ENCODE measurements at regions not wholly inside any gene's neighbourhood (a gene's known extent, or its start where the extent isn't known, plus 50 kb on each side); places are given as distances from the start of the nearest gene placed in this dataset.

DNA sequence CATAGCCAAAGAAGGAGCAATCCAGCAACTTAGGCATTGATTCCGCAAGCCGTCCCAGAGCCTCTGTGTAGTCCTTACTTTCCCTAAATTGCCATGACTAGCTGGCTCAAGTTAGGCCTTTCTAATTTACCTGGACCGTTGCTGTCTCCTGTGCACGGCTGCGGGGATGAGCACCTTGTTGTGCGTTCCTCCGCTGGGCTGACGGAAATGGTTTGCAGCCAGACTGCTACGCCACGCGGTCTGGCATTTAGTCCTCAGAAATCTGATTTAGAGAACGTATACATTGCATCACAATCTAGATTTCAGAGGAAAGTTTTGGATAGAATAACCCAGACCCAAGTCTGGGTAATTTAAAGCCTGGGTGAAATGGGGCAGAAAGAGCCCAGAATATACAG, 133.2 kb upstream of the ARHGAP5 start:
- Histone ChIP-seq H3K4me2 (ENCODE audit: low read length) (no peak overlapping the region), H3K9ac (ENCODE audit: low read length) (no peak overlapping the region), H2AFZ (ENCODE audit: low read depth, low read length) (no peak overlapping the region)

GRCh38 chr14:31944256-31945073, 132.6 kb upstream of the ARHGAP5 start:
- Histone ChIP-seq H3K36me3 (replicated peaks; ENCODE audit: low read depth, low read length) (no peaks in the 10 kb centered on the region), H3K4me2 (ENCODE audit: low read length) (peak overlapping the region; percentile 52), H3K27ac (ENCODE audit: low read length) (no peak overlapping the region), H2AFZ (ENCODE audit: low read depth, low read length) (peak overlapping the region; percentile 82), H3K9ac (ENCODE audit: low read length) (no peak overlapping the region), H3K27me3 (ENCODE audit: low read depth, low read length) (no peaks in the 10 kb centered on the region), H3K9me3 (ENCODE audit: insufficient read depth, low read length) (no peaks in the 10 kb centered on the region), H3K79me2 (ENCODE audit: low read length) (no peaks in the 10 kb centered on the region), H3K4me1 (ENCODE audit: low read length) (peaks cover 12% of the 10 kb centered on the region), H3K4me3 (ENCODE audit: low read length) (peak overlapping the region; percentile 34), H4K20me1 (ENCODE audit: insufficient read depth, low read length) (no peaks in the 10 kb centered on the region)
- TF ChIP-seq CTCF (IDR thresholded peaks at IDR 0.05; ENCODE audit: low read depth, low read length) (no peak), EZH2phosphoT487 (IDR thresholded peaks at IDR 0.05; ENCODE audit: low read depth) (no peak)

More for the DNA sequence above, 133.2 kb upstream of the ARHGAP5 start:
- Histone ChIP-seq H3K9me3 (ENCODE audit: insufficient read depth, low read length) (no peaks in the 10 kb centered on the region), H3K27me3 (ENCODE audit: low read depth, low read length) (no peaks in the 10 kb centered on the region), H3K4me3 (ENCODE audit: low read length) (no peak overlapping the region), H3K4me1 (ENCODE audit: low read length) (peaks cover 12% of the 10 kb centered on the region), H3K79me2 (ENCODE audit: low read length) (no peaks in the 10 kb centered on the region), H3K27ac (ENCODE audit: low read length) (no peak overlapping the region), H4K20me1 (ENCODE audit: insufficient read depth, low read length) (no peaks in the 10 kb centered on the region), H3K36me3 (replicated peaks; ENCODE audit: low read depth, low read length) (no peaks in the 10 kb centered on the region)
- TF ChIP-seq CTCF (IDR thresholded peaks at IDR 0.05; ENCODE audit: low read depth, low read length) = no peak
- TF ChIP-seq EZH2phosphoT487 (IDR thresholded peaks at IDR 0.05; ENCODE audit: low read depth) = no peak

- Histone ChIP-seq H3K79me2 (ENCODE audit: low read length) (no peaks in the 10 kb centered on the region), H3K9me3 (ENCODE audit: insufficient read depth, low read length) (no peaks in the 10 kb centered on the region), H4K20me1 (ENCODE audit: insufficient read depth, low read length) (no peaks in the 10 kb centered on the region), H3K4me3 (ENCODE audit: low read length) (peak overlapping the region; percentile 34), H2AFZ (ENCODE audit: low read depth, low read length) (peak overlapping the region; percentile 82), H3K4me1 (ENCODE audit: low read length) (peaks cover 12% of the 10 kb centered on the region), H3K27me3 (ENCODE audit: low read depth, low read length) (no peaks in the 10 kb centered on the region), H3K27ac (ENCODE audit: low read length) (no peak overlapping the region), H3K4me2 (ENCODE audit: low read length) (peak overlapping the region; percentile 52), H3K9ac (ENCODE audit: low read length) (peak overlapping the region; percentile 12; the same call in 1 of the 2 replicates), H3K36me3 (replicated peaks; ENCODE audit: low read depth, low read length) (no peaks in the 10 kb centered on the region)
- TF ChIP-seq EZH2phosphoT487 (IDR thresholded peaks at IDR 0.05; ENCODE audit: low read depth) = no peak
- TF ChIP-seq CTCF (IDR thresholded peaks at IDR 0.05; ENCODE audit: low read depth, low read length) = no peak
Observed at GRCh38 chr14:31945074-31945613, 132.0 kb upstream of the ARHGAP5 start.

GRCh38 chr14:31945701-31946100, 131.4 kb upstream of the ARHGAP5 start:
- H3K27ac ChIP-seq (ENCODE audit: low read length) = no peak overlapping the region
- H2AFZ ChIP-seq (ENCODE audit: low read depth, low read length) = 0 out of 2 replicates have a peak overlapping the region, but pooled peaks have one; percentile 82
- H3K79me2 ChIP-seq (ENCODE audit: low read length) = no peaks in the 10 kb centered on the region
- no peak overlapping the region for H3K4me3 ChIP-seq (ENCODE audit: low read length)
- no peaks in the 10 kb centered on the region for H3K9me3 ChIP-seq (ENCODE audit: insufficient read depth, low read length)
- no peaks in the 10 kb centered on the region for H3K36me3 ChIP-seq (replicated peaks; ENCODE audit: low read depth, low read length)
- peaks cover 12% of the 10 kb centered on the region for H3K4me1 ChIP-seq (ENCODE audit: low read length)
- H3K4me2 ChIP-seq (ENCODE audit: low read length) = no peak overlapping the region
- no peaks in the 10 kb centered on the region for H4K20me1 ChIP-seq (ENCODE audit: insufficient read depth, low read length)
- TF ChIP-seq EZH2phosphoT487 (IDR thresholded peaks at IDR 0.05; ENCODE audit: low read depth) (no peak), CTCF (IDR thresholded peaks at IDR 0.05; ENCODE audit: low read depth, low read length) (no peak)
- no peaks in the 10 kb centered on the region for H3K27me3 ChIP-seq (ENCODE audit: low read depth, low read length)
- H3K9ac ChIP-seq (ENCODE audit: low read length) = no peak overlapping the region

All from OCI-LY3 (cell line).